ENCODE measurements at regions not wholly inside any gene's neighbourhood (a gene's known extent, or its start where the extent isn't known, plus 50 kb on each side); places are given as distances from the start of the nearest gene placed in this dataset.

DNA sequence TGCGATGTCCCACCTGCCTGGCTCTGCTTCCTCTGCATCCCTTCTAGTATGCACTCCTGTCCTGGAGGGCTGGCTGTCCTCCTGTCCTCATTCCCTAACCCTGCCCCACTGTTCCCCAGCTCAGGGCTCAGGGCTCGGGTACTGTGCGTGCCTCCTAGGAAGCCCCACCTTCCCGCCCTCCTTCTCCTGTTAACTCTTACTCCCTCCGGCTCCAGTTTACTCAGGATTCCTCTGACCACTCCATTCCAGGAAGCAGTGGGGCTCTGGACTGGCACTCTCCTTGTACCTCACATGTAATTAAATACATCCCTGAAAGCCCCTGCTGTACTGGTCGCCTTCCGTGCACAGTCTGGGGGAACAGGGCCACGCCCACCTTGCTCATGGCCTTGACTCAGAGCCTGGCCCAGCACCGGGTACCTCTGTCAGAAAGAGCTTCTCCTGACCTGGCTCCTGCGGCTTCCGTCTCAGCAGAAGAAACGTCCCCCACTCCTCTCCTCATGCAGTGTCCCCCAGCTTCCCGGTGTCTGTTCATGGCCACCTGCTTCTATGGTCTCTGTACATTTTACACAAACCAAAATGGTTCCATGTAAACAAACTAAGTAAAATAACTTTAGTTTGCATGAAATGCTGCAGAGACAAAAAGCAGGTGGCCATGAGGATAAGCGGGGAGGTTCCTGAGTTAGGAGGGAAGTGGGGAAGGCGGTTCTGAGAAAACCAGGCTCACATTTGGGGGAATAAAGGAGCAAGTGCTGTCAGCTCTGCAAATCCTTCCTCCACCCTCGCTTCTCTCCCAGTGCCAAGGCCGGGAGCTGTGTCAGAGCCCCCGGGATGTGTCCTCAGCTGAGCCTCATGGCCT lies 445.9 kb downstream of the BRD1 start:
- Histone ChIP-seq H3K4me3 (ENCODE audit: insufficient read depth, low read depth, low read length) (no peak overlapping the region), H3K36me3 (replicated peaks; ENCODE audit: control insufficient read depth, insufficient read depth, low read length) (no peaks in the 10 kb centered on the region), H3K27me3 (ENCODE audit: control insufficient read depth, insufficient read depth, low read length) (no peaks in the 10 kb centered on the region)
- DNase-seq, result no peak

DNA sequence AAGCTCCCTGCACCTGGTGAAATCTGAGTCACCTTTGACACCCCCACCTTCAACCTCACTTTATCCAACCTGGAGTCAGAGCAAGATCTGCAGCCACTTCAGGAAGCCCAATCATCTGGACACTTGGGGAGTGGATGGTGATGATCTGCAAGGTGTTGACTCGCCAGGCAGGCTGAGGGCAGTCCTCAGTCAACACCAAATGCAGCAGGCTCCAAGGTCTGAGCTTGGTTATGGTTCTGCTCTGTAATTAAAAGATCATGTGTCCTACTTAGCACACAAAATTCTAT lies 446.9 kb downstream of the BRD1 start:
- H3K27me3 ChIP-seq (ENCODE audit: control insufficient read depth, insufficient read depth, low read length), result no peaks in the 10 kb centered on the region
- DNase-seq, result no peak
- H3K4me3 ChIP-seq (ENCODE audit: insufficient read depth, low read depth, low read length), result no peak overlapping the region
- H3K36me3 ChIP-seq (replicated peaks; ENCODE audit: control insufficient read depth, insufficient read depth, low read length), result no peaks in the 10 kb centered on the region

DNA sequence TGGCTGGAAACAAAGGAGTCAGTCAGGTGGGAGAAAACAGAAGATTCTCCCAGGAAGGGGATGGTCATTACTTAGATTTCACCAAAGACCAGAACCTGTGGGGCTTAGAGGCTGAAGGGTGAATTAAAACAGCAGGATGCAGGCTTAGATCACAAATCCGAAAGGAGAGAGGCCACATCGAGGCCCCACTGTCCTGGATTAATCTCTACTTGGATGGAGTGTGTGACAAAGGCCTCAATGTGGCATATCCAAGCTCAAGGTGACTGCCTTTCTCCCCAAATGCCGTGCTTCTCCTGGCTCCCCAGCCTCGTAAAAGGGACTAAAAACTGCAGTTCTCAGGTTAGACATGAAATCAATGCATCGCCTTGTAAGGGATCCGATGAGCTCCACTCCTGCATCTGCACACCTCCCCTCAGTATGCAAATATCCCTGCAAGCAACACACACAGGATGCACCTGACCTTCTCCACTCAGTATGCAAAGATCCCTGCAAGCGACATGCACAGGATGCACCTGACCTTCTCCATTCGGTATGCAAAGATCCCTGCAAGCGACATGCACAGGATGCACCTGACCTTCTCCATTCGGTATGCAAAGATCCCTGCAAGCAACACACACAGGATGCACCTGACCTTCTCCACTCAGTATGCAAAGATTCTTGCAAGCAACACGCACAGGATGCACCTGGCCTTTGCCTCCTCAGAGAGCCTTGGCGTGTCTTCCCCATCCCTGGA lies 447.4 kb downstream of the BRD1 start:
- Histone ChIP-seq H3K4me3 (ENCODE audit: insufficient read depth, low read depth, low read length) (no peak overlapping the region), H3K36me3 (replicated peaks; ENCODE audit: control insufficient read depth, insufficient read depth, low read length) (no peaks in the 10 kb centered on the region), H3K27me3 (ENCODE audit: control insufficient read depth, insufficient read depth, low read length) (no peaks in the 10 kb centered on the region)
- DNase-seq, result no peak

DNA sequence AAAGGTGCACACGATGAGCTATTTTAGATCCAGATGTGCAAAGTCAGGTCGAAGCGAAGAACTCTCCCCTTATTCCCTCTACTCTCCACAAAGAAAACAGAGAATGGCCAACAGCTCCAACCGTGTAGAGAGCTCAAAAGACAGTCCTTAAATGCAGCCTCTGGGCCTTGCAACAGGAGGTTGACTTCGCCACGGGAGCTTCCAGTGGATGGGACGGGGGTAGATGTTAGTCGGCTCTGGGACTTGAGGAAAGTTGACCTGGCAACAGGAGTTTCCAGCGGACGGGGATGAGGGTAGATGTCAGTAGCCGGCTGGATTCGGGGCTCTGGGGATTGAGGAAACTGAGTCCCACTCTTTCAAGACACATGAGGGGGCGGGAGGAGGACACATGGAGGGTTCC lies 450.4 kb downstream of the BRD1 start:
- no peak overlapping the region for H3K4me3 ChIP-seq (ENCODE audit: insufficient read depth, low read depth, low read length)
- no peaks in the 10 kb centered on the region for H3K27me3 ChIP-seq (ENCODE audit: control insufficient read depth, insufficient read depth, low read length)
- no peaks in the 10 kb centered on the region for H3K36me3 ChIP-seq (replicated peaks; ENCODE audit: control insufficient read depth, insufficient read depth, low read length)
- no peak for DNase-seq

DNA sequence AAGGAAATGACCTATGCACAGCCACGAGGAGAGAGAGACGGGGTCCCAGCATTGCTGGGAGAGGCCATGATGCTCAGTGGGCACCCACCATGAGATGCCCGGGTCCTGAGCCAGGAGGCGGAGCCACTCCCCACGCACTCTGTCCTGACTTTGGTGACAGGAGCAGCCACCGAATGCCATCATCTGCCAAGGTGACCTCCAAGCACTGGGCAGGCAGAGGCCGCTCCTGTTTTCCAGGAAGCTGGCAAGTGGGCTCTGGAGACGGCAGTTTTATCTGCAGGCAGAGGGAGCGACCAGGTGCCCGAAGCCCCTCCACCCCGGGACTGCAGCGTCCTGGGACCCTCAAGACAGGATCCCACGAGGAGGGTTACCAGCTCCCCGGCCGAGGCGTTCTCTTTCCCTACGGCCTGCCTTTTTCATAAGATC lies 453.9 kb downstream of the BRD1 start:
- Histone ChIP-seq H3K36me3 (replicated peaks; ENCODE audit: control insufficient read depth, insufficient read depth, low read length) (no peaks in the 10 kb centered on the region), H3K27me3 (ENCODE audit: control insufficient read depth, insufficient read depth, low read length) (no peaks in the 10 kb centered on the region), H3K4me3 (ENCODE audit: insufficient read depth, low read depth, low read length) (no peak overlapping the region)
- no peak for DNase-seq

DNA sequence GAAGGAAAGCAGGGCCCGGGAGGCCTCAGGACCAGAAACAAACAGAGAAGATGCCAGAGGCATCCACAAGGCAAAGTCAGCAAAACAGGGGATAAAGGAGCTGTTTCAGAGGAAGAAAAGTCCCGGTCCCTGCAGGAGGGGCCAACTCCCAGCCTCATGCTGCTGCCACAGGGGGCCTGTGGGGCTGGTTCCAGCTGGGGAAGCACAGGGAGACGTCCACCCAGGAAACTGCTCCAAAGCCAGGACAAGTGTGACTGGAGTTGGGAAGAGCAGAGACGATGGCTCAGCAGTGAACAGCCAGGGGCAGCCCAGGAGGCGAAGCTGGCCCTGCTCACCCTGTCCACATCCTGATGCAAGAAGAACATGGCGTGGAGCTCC lies 454.4 kb downstream of the BRD1 start:
- no peak overlapping the region for H3K4me3 ChIP-seq (ENCODE audit: insufficient read depth, low read depth, low read length)
- DNase-seq, result no peak
- no peaks in the 10 kb centered on the region for H3K36me3 ChIP-seq (replicated peaks; ENCODE audit: control insufficient read depth, insufficient read depth, low read length)
- H3K27me3 ChIP-seq (ENCODE audit: control insufficient read depth, insufficient read depth, low read length), result no peaks in the 10 kb centered on the region

DNA sequence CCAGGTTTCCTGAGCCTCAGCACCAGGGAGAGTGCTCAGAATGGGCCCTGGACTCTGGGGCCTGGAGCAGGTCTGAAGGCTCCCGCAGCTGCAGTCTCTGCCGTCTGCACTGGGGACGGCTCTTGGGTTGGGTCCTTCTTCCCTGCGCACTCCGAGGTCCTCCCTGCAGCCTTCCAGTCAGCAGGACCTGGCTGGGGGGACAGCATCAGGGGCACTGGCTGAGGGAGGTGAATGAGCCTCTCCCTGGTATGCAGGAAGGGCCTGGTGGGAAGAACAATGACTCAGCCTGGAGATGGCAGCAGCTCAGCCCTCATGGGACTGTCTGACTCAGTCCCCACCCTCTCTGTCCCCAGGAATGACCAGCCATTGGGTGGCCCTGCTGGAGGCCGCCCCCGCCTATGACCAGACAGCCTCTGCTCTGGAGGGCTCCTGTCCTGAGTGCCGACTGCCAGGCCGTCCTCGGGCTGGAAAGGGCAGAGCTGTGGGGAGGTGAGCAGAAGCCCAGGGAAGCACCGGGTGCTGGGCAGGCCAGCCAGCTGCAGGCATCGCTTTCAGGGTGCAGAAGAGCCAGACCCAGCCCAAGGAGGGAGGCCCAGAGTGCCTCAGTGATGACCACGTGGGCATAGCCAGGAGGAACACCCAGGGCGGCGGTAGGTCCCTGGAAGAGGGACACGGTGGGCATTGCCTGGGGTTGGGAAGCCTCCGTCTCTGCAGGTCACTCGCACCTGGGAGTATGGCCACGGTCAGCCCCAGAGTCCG lies 455.0 kb downstream of the BRD1 start:
- DNase-seq, result peak; percentile 76
- H3K4me3 ChIP-seq (ENCODE audit: insufficient read depth, low read depth, low read length), result no peak overlapping the region
- H3K36me3 ChIP-seq (replicated peaks; ENCODE audit: control insufficient read depth, insufficient read depth, low read length), result no peaks in the 10 kb centered on the region
- H3K27me3 ChIP-seq (ENCODE audit: control insufficient read depth, insufficient read depth, low read length), result no peaks in the 10 kb centered on the region

DNA sequence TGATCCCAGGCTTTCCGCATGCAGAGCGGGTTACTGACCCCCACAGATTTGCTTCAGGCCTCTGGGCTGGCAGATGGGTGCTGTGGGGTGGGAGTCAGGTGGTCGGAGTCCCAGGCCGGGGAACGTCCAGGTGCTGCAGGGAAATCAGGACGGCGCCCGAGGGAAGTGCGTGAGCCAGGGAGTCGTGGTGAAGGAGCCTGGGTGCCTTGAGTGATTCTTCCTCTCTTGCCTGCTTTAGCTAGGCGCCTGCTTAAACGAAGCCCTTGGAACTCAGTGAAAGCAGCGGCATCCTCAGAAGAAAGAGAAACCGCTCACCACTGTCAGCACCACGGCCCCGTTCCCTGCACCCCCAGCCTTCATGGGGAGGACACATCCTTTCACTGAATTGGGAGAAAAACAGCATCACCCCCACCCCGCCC lies 455.6 kb downstream of the BRD1 start:
- no peak overlapping the region for H3K4me3 ChIP-seq (ENCODE audit: insufficient read depth, low read depth, low read length)
- H3K36me3 ChIP-seq (replicated peaks; ENCODE audit: control insufficient read depth, insufficient read depth, low read length), result no peaks in the 10 kb centered on the region
- no peak for DNase-seq
- H3K27me3 ChIP-seq (ENCODE audit: control insufficient read depth, insufficient read depth, low read length), result no peaks in the 10 kb centered on the region

DNA sequence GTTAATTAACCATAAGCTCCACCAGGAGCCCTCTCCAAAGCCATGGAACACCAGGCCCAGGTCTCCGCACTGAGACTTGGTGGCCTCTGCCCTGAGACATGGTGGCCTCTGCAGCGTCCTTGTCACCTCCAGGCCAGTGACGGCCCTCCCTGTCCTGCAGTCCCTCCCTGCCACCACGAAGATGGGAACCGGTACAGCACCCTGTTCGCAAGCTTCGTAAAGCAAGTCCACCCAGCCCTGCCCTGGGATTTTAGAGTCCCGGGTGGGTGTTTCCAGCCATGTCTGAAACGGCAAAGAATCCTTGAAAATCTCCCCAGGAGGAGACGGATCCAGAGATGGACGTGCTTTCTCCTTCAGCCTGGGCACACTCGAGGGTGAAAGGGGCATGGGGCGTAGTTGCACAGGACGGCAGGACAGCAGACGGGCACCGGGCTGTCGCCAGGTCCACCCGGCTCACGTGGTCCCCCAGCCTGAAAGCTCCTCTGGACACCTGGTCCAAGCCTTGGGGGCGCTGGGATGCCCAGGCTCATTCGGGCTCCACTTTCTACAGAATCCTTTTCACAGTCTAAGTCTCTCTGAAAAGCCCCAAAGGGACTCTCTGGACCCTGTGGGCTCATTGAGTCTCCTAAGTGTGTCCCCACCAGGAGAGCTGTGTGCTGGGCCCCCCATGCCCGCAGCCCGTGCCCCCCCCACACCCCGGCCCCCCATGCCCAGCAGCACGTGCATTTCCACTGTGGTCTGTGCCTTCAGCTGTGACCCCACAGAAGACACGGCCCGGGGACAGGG lies 456.2 kb downstream of the BRD1 start:
- Histone ChIP-seq H3K4me3 (ENCODE audit: insufficient read depth, low read depth, low read length) (no peak overlapping the region), H3K36me3 (replicated peaks; ENCODE audit: control insufficient read depth, insufficient read depth, low read length) (no peaks in the 10 kb centered on the region), H3K27me3 (ENCODE audit: control insufficient read depth, insufficient read depth, low read length) (no peaks in the 10 kb centered on the region)
- no peak for DNase-seq

DNA sequence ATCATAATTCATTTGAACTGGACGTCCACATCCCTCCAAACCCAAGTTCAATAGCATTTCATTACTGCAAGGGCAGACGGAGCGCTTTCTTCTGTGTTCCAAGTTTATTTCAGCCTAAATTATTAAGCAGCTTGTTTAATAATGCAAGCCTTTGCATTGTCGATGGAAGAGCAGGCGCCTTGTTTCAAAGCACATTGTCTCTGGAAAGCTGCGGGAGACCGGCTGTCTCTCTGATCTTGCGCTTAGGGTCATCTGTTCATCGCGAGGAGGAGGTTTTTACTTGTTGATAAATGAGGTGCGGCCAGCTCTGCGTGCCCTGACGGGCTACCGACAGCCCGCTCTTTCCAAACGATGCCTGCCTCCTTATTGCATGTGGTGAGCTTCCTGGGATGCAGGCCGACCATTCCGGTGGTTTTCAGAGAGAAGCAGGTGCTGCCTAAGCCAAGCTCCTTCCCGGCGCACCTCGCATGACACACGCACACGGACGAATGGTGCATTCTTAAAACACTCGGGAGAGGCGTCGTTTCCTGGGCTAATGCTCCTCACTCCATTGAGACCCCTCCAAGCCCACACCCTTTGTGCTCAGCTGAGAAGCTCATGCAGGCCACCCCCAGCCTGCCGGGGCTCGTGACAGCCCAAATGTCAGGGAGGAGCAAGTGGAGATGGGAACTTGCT lies 456.9 kb downstream of the BRD1 start:
- H3K27me3 ChIP-seq (ENCODE audit: control insufficient read depth, insufficient read depth, low read length), result no peaks in the 10 kb centered on the region
- DNase-seq, result no peak
- no peaks in the 10 kb centered on the region for H3K36me3 ChIP-seq (replicated peaks; ENCODE audit: control insufficient read depth, insufficient read depth, low read length)
- no peak overlapping the region for H3K4me3 ChIP-seq (ENCODE audit: insufficient read depth, low read depth, low read length)

DNA sequence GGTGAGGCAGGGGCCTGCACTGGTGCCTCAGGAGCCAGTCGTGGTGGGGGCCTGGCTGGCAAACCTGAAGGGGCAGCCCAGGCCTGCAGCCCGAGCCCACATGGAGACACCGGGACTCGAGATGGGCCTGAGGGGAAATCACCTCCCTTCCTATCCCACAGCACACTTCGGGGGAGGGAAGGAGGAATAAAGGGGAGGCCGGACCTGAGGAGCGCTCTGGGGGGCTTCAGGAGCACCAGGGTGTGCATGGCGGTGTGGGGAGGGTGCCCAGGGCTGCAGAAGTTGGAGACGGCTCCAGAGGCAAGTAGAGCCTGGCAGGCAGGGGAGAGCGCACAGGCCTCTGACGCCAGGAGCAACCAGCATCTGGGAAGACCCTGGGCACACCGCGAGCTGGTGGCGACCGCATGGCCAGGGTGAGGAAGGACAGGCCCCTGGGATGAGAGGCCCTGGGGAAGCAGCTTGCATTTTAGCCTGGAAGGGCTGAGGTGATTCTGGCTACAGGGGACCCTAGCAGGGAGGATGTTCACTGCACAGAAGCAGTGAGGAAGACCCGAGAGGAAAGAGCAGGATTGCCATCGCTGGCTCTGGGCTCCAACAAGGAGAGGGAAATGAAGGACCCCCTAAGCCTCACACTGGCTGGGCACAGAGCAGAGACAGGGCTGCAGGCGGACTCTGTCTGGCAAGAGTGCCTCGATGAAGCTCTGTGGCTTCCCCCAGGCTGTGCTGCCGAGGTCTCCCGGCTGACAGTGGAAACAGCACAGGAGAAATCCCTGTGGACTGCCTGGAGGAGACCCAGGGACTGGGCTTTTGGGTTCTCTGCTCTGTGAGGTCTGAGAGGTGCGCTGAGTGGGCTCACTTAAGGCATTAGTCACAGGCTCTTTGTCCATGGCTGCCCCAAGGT lies 457.7 kb downstream of the BRD1 start:
- Histone ChIP-seq H3K4me3 (ENCODE audit: insufficient read depth, low read depth, low read length) (no peak overlapping the region), H3K36me3 (replicated peaks; ENCODE audit: control insufficient read depth, insufficient read depth, low read length) (no peaks in the 10 kb centered on the region), H3K27me3 (ENCODE audit: control insufficient read depth, insufficient read depth, low read length) (no peaks in the 10 kb centered on the region)
- DNase-seq, result peak; percentile 33

DNA sequence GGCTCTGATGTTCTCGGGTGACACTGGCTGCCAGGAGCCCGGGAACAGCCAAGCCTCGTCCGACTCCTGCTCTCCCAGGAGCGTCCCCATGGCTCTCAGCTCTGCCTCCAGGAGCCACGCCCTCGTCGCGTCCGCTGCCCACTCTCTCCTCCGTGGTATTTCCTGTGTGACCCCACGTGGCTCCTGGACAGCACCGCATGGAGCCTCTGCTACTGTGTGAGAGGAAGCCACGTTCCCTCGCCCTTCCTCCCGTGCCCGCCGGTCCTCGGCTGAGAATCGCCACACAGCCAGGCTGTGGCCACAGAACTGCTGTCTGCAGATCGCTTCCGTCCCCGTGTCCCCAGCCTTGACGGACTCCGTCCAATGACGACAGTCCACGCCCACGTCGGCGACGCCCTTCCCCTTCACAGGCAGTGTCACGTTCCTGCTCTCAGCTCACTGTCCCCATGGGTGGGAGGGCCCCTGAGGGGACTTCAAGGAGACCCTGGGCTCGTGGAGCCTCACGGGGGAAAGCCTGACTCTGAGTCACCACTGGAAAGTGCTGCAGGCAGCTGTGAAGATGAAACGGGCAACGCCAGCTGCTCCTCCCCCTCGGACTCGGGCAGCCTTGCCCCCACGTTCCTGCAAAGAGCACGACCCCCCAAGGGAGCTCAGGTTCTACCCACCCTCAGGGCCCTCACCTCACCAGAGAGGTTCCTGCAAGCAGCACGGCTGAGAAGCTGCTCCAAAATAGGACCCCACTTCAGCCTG lies 458.5 kb downstream of the BRD1 start:
- Histone ChIP-seq H3K36me3 (replicated peaks; ENCODE audit: control insufficient read depth, insufficient read depth, low read length) (no peaks in the 10 kb centered on the region), H3K27me3 (ENCODE audit: control insufficient read depth, insufficient read depth, low read length) (no peaks in the 10 kb centered on the region), H3K4me3 (ENCODE audit: insufficient read depth, low read depth, low read length) (no peak overlapping the region)
- DNase-seq, result peak; percentile 49

Measured in H7 (cell line).